Uterus (tissue), 3 donors: ENCODE measurements at regions not wholly inside any gene's neighbourhood (a gene's known extent, or its start where the extent isn't known, plus 50 kb on each side); places are given as distances from the start of the nearest gene placed in this dataset.
"Not testable (repeated sequence)": the region's sequence is repeated elsewhere in the genome, so short reads cannot be mapped to it uniquely, and the experiment has no call there.

Experiments
- DNase-seq, 2 donors: peaks; one replicate each; pipeline ENCODE4 v3.0.0-alpha.2; 2019 to 2020
- H3K27ac ChIP-seq, 2 donors: fragments of 200-600 bp; sonication (generic); 1 replicate in 1 of 2; 2 replicates in 1 of 2; pipeline ENCODE4 v1.5.1; 2016 to 2018
- H3K27me3 ChIP-seq, 2 donors: fragments of 200-600 bp; sonication (generic); one replicate each; pipeline ENCODE4 v1.5.1; 2018 to 2019; ENCODE audit warnings: control low read depth in 1 of 2
- H3K36me3 ChIP-seq, 2 donors: fragments of 200-600 bp; sonication (generic); one replicate each; pipeline ENCODE4 v1.5.1; 2019; ENCODE audit warnings: control low read depth in 1 of 2
- H3K4me1 ChIP-seq, 2 donors: fragments of 200-600 bp; sonication (generic); one replicate each; pipeline ENCODE4 v1.5.1; 2018 to 2019; ENCODE audit warnings: control low read depth in 1 of 2
- H3K4me3 ChIP-seq, 2 donors: fragments of 200-600 bp; sonication (generic); 1 replicate in 1 of 2; 2 replicates in 1 of 2; pipeline ENCODE4 v1.5.1; 2018 to 2019; ENCODE audit warnings: mild to moderate bottlenecking in 1 of 2
- H3K9me3 ChIP-seq, 2 donors: fragments of 200-600 bp; sonication (generic); one replicate each; pipeline ENCODE4 v1.5.1; 2019; ENCODE audit warnings: control low read depth in 1 of 2
- POLR2A ChIP-seq, 2 donors: fragments of 450-650 bp; IDR thresholded peaks; one replicate each; pipeline ENCODE4 v1.6.1; 2016; ENCODE audit warnings: antibody characterized with exemption in 2 of 2, mild to moderate bottlenecking in 1 of 2, moderate library complexity in 1 of 2
- intact Hi-C: fragments of 100-400 bp; cut with DNase I; formaldehyde crosslinking; loops from one replicate; pipeline ENCODE4 v1.15.1; 2023; ENCODE audit warnings: low total_unique reads
- TF ChIP-seq, protein P1 (sequence below), 4 experiments: fragments of 200-600 bp in 2 of 4; fragments of 450-650 bp in 2 of 4; sonication (generic) in 2 of 4; IDR thresholded peaks; one replicate each; pipeline ENCODE4 v1.5.1; 2016 to 2019; ENCODE audit warnings: antibody characterized with exemption in 4 of 4, mild to moderate bottlenecking in 2 of 4, moderate library complexity in 1 of 4
- donor health status: DM: yes; HTN: yes; CAD: no.

DNA sequence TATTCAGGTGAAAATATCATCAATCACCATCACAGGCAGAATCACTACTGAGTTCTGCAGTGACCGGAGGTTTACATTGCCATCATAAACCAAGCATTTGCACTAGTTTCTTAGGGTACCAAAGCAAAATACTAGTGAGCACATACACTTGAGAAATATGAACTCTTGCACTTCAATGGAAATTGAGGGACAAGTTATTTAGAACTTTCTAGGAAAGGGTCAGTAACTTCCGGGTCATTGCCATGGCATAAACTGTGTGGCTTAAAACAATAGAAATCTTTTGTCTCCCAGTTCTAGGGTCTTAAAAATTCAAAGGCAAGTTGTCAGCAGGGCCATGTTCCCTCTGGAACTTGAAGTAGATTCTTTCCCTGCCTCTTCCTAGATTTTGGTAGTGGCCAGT lies 197.5 kb downstream of the ZC3H11B start:
- Histone ChIP-seq H3K4me1 (no peaks in the 10 kb centered on the region), H3K36me3 (no peaks in the 10 kb centered on the region), H3K27ac (no peak overlapping the region), H3K27me3 (no peaks in the 10 kb centered on the region), H3K4me3 (no peak overlapping the region), H3K9me3 (no peaks in the 10 kb centered on the region)
- intact Hi-C loops: no loop called here
- DNase-seq: no peak
- TF ChIP-seq POLR2A (IDR thresholded peaks at IDR 0.05): no peak
- TF ChIP-seq, protein P1, sequence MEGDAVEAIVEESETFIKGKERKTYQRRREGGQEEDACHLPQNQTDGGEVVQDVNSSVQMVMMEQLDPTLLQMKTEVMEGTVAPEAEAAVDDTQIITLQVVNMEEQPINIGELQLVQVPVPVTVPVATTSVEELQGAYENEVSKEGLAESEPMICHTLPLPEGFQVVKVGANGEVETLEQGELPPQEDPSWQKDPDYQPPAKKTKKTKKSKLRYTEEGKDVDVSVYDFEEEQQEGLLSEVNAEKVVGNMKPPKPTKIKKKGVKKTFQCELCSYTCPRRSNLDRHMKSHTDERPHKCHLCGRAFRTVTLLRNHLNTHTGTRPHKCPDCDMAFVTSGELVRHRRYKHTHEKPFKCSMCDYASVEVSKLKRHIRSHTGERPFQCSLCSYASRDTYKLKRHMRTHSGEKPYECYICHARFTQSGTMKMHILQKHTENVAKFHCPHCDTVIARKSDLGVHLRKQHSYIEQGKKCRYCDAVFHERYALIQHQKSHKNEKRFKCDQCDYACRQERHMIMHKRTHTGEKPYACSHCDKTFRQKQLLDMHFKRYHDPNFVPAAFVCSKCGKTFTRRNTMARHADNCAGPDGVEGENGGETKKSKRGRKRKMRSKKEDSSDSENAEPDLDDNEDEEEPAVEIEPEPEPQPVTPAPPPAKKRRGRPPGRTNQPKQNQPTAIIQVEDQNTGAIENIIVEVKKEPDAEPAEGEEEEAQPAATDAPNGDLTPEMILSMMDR (IDR thresholded peaks at IDR 0.05): no peak

DNA sequence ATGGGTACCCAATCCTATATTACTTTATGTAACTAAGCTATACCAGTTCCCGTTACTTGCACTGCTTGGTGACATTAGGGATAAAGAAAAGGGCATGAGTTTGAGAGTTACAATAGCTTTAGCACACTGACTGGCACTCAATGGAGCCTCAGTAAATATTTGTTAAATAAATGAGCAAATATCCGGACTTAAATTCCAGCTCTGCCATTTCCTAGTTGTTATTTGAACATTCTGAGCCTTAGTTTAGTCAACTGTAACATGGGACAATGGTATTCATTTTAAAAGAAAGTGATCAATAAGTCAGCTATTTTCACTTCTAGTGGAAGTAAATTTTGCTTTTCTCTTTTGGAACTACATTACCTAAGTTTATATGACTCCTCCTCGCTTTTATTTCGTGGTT lies 198.7 kb downstream of the ZC3H11B start:
- Histone ChIP-seq H3K4me3 (no peak overlapping the region), H3K27me3 (no peaks in the 10 kb centered on the region), H3K4me1 (no peaks in the 10 kb centered on the region), H3K27ac (no peak overlapping the region), H3K36me3 (no peaks in the 10 kb centered on the region), H3K9me3 (no peaks in the 10 kb centered on the region)
- intact Hi-C loops: no loop called here
- DNase-seq: no peak
- TF ChIP-seq, protein P1 (IDR thresholded peaks at IDR 0.05): no peak
- TF ChIP-seq POLR2A (IDR thresholded peaks at IDR 0.05): no peak

GRCh38 chr1:219413536-219413935 lies 199.4 kb downstream of the ZC3H11B start:
- Histone ChIP-seq H3K4me3 (no peak overlapping the region), H3K27ac (no peak overlapping the region), H3K9me3 (no peaks in the 10 kb centered on the region), H3K27me3 (no peaks in the 10 kb centered on the region), H3K36me3 (no peaks in the 10 kb centered on the region), H3K4me1 (no peaks in the 10 kb centered on the region)
- intact Hi-C loops: no loop called here
- DNase-seq: no peak
- no peak for TF ChIP-seq POLR2A (IDR thresholded peaks at IDR 0.05)
- TF ChIP-seq, protein P1 (IDR thresholded peaks at IDR 0.05): no peak

- Histone ChIP-seq H3K27ac (no peak overlapping the region), H3K4me3 (no peak overlapping the region), H3K36me3 (no peaks in the 10 kb centered on the region), H3K4me1 (no peaks in the 10 kb centered on the region), H3K9me3 (no peaks in the 10 kb centered on the region), H3K27me3 (no peaks in the 10 kb centered on the region)
- intact Hi-C loops: no loop called here
- DNase-seq: no peak
- no peak for TF ChIP-seq POLR2A (IDR thresholded peaks at IDR 0.05)
- TF ChIP-seq, protein P1 (IDR thresholded peaks at IDR 0.05): no peak
Measured at GRCh38 chr1:219412772-219413171, 200.1 kb downstream of the ZC3H11B start.

DNA sequence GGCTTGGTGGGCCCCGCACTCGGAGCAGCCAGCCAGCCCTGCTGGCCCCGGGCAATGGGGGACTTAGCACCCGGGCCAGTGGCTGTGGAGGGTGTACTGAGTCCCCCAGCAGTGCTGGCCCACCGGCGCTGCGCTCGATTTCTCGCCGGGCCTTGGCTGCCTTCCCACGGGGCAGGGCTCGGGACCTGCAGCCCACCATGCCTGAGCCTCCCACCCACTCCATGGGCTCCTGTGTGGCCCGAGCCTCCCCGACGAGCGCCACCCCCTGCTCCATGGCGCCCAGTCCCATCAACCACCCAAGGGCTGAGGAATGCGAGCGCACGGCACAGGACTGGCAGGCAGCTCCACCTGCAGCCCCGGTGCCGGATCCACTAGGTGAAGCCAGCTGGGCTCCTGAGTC lies 202.2 kb downstream of the ZC3H11B start:
- DNase-seq, H3K27me3 ChIP-seq, H3K9me3 ChIP-seq, intact Hi-C loops, H3K27ac ChIP-seq, H3K36me3 ChIP-seq, H3K4me3 ChIP-seq, H3K4me1 ChIP-seq: not testable (repeated sequence)
